ENCODE measurements at regions not wholly inside any gene's neighbourhood (a gene's known extent, or its start where the extent isn't known, plus 50 kb on each side); places are given as distances from the start of the nearest gene placed in this dataset.

- TF ChIP-seq KDM6A (CRISPR knock-in tag; IDR thresholded peaks at IDR 0.05; ENCODE audit: low read depth) (no peak), JUND (CRISPR knock-in tag; IDR thresholded peaks at IDR 0.05) (no peak), JDP2 (CRISPR knock-in tag; IDR thresholded peaks at IDR 0.05; ENCODE audit: borderline replicate concordance) (no peak), CTCF (CRISPR knock-in tag; IDR thresholded peaks at IDR 0.05) (no peak), ARID3A (IDR thresholded peaks at IDR 0.05; ENCODE audit: low read depth, low read length) (no peak), ZNF577 (CRISPR knock-in tag; IDR thresholded peaks at IDR 0.05; ENCODE audit: borderline replicate concordance, low read depth) (no peak), CREB1 (IDR thresholded peaks at IDR 0.05) (no peak), CREB1 (CRISPR knock-in tag; IDR thresholded peaks at IDR 0.05) (no peak), MAX (IDR thresholded peaks at IDR 0.05) (no peak), NFIC (IDR thresholded peaks at IDR 0.05; ENCODE audit: low read length) (no peak), SNAPC5 (CRISPR knock-in tag; IDR thresholded peaks at IDR 0.05; ENCODE audit: borderline replicate concordance) (no peak), MAFK (conservative IDR thresholded peaks at IDR 0.05 in 1 of 2, IDR thresholded peaks at IDR 0.05 in 1 of 2; ENCODE audit: low read length in 2 of 2) (no peak), POLR2A (IDR thresholded peaks at IDR 0.05; ENCODE audit: insufficient read depth in 1 of 2, low read depth in 2 of 2, low read length in 2 of 2) (no peak), MAFF (IDR thresholded peaks at IDR 0.05; ENCODE audit: low read depth, low read length) (no peak)
Measured at GRCh38 chr9:17859228-17859627, 280.4 kb downstream of the SH3GL2 start.

Measured in HepG2 (cell line).